OCI-LY1 (cell line): ENCODE measurements at regions not wholly inside any gene's neighbourhood (a gene's known extent, or its start where the extent isn't known, plus 50 kb on each side); places are given as distances from the start of the nearest gene placed in this dataset.

Experiments used
- EZH2 ChIP-seq: fragments of 200-600 bp; sonication (generic), shearing (Covaris generic); IDR thresholded peaks from 2 replicates; pipeline ENCODE4 v1.8.0; 2017; ENCODE audit warnings: borderline replicate concordance, mixed run types, mild to moderate bottlenecking, antibody characterized with exemption, low read length, moderate library complexity, mixed read lengths
- TF ChIP-seq, protein P1 (sequence below): fragments of 200-600 bp; sonication (generic), shearing (Covaris generic); IDR thresholded peaks from 2 replicates; pipeline ENCODE4 v1.5.1; 2017; ENCODE audit warnings: mild to moderate bottlenecking, antibody characterized with exemption, low read length, moderate library complexity, mixed read lengths

GRCh38 chr13:65964672-65965071, 1265.5 kb downstream of the PCDH9 start:
- TF ChIP-seq, protein P1, sequence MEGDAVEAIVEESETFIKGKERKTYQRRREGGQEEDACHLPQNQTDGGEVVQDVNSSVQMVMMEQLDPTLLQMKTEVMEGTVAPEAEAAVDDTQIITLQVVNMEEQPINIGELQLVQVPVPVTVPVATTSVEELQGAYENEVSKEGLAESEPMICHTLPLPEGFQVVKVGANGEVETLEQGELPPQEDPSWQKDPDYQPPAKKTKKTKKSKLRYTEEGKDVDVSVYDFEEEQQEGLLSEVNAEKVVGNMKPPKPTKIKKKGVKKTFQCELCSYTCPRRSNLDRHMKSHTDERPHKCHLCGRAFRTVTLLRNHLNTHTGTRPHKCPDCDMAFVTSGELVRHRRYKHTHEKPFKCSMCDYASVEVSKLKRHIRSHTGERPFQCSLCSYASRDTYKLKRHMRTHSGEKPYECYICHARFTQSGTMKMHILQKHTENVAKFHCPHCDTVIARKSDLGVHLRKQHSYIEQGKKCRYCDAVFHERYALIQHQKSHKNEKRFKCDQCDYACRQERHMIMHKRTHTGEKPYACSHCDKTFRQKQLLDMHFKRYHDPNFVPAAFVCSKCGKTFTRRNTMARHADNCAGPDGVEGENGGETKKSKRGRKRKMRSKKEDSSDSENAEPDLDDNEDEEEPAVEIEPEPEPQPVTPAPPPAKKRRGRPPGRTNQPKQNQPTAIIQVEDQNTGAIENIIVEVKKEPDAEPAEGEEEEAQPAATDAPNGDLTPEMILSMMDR: no peak
- no peak for TF ChIP-seq EZH2
